Stimulated activated CD4-positive, alpha-beta T cell treated with anti-CD3 and anti-CD28 coated beads, Interleukin-4, amount 100 ng/mL, for 48 hours (primary cell): ENCODE measurements at regions not wholly inside any gene's neighbourhood (a gene's known extent, or its start where the extent isn't known, plus 50 kb on each side); places are given as distances from the start of the nearest gene placed in this dataset.

Experiments used
- DNase-seq, 2 donors: peaks; one replicate each; pipeline ENCODE4 v3.0.0-alpha.2; 2020; ENCODE audit warnings: low read depth in 2 of 2

DNA sequence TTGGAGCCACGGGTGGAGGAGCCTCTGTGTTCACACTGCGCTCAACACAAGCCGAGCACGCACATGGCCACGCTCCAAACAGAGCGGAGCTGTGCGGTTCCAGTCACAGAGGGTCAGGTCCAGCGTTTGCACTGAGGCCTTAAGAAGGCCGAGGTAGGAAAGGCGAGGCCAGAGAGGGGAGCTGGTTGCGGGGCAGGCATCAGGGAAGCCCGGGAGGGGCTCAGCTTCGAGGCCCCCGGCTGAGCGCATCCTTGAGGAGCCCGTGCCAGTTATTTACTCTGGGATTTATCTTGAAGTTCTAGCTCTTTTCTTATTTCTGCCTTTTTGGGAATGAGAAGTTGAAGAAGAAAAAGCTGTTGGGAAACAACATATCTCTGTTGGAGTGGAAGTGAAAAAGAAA, 140.8 kb downstream of the IRX1 start:
- no peak for DNase-seq

GRCh38 chr5:3736926-3737325, 141.3 kb downstream of the IRX1 start:
- DNase-seq = no peak

- no peak for DNase-seq
Observed at GRCh38 chr5:3738919-3739318, 143.3 kb downstream of the IRX1 start.

- no peak for DNase-seq
Observed at GRCh38 chr5:3740546-3741373, 145.1 kb downstream of the IRX1 start.

- DNase-seq = no peak
Observed at GRCh38 chr5:3741374-3741770, 145.7 kb downstream of the IRX1 start.

- DNase-seq = no peak
Observed at GRCh38 chr5:3742750-3743149, 147.1 kb downstream of the IRX1 start.

DNA sequence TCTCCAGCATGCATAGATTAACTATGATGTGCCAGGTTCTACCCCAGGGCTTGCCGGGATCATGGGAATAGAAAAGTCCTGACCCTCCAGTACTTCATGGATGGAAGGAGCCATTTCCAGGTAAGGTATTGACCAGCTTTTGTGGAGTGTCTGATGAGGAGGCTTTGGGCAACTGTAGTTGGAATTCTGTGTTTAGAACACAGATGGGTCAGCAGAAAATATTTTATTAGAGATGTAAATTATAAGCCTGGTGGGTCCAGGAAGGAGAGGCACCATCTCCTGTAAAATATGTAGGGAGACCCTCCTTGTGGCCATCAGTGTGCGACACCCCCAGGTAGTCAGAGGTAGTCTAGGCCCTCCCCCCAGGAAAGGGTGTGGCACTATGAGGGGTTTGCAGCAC, 156.2 kb downstream of the IRX1 start:
- DNase-seq = no peak

DNA sequence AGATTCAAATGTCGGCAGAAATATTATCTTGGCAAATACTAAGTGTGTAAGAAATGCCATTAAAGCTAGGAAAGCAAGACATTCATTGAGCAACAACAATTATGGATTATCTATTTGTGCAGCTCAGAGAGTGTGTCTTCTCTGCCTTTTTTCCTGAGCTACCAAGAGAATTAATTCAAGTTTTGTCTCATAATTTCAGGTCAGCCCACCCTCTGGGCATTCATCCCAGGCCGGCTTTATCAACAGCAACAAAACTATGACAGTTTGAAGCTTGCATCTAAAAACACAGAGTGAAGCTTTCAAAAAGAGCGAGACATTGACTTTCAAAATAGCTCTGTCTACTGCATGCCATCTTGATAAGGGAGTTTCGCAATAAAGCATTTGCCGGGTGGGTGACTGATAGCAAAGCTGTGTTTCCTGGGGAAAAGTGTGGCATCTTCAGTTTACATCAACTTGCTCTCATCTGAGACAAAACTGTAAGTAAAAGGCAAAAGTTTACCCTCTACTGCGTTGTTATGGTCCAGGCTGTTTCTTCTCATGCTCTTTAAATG, 182.4 kb downstream of the IRX1 start:
- DNase-seq = no peak

GRCh38 chr5:3778945-3779344, 183.3 kb downstream of the IRX1 start:
- no peak for DNase-seq

GRCh38 chr5:3780278-3780677, 184.6 kb downstream of the IRX1 start:
- DNase-seq = no peak

GRCh38 chr5:3780907-3781306, 185.3 kb downstream of the IRX1 start:
- no peak for DNase-seq

GRCh38 chr5:3784854-3785253, 189.2 kb downstream of the IRX1 start:
- no peak for DNase-seq

DNA sequence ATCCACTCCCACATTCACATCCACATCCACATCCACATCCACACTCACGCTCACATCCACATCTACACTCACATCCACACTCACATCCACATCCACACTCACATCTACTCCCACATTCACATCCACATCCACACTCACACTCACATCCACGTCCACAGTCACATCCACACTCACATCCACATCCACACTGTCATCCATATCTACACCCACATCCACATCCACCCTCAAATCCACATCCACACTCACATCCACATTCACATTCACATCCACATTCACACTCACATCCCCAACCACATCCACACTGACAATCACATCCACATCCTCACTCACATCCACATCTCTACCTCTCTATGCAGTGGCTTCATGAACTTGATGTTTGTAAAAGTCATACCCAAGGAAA, 190.5 kb downstream of the IRX1 start:
- no peak for DNase-seq

DNA sequence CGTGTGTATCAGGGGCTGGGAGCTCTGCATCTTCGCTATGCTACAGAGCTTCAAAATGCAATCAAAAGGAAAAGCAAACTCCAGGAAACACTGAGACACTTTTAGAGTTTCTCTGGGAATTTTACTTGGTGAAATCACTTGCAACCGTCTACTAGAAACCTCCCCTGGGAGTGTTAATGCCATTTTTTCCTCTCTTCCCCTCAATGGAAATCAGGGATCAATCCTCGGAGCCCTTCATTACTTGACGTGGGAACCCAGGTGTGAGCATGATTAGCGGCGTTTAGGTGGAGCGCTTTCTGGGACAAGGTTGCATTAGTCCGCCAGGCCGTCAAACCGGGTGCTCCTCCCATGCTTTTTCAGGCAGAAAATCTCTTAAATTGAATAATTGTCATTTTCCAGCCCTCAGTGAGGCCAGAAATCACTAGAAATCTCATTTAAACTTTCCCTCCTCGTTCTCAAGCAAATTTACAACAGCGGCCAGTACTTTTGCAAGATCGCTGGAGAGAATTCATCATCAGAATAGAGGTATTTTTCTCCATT, 191.3 kb downstream of the IRX1 start:
- no peak for DNase-seq

DNA sequence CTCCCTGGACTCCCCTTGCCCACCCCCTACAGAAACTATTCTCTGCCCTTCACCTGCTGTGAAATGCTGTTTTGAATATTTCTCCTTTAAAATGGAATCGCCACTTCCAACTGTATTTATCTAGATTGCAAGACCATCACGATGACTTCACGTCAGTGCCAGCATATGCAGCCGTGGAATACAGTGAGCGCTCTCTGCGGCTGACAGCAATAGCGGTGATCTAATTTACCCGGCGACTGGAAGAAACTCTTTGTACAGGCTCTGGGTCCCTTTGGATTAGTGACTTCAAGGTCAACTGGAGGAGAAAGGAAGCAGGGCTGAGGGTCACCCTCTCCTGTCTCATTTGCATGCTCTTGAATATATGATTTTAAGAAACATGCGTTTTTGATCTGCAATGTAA, 192.0 kb downstream of the IRX1 start:
- no peak for DNase-seq

DNA sequence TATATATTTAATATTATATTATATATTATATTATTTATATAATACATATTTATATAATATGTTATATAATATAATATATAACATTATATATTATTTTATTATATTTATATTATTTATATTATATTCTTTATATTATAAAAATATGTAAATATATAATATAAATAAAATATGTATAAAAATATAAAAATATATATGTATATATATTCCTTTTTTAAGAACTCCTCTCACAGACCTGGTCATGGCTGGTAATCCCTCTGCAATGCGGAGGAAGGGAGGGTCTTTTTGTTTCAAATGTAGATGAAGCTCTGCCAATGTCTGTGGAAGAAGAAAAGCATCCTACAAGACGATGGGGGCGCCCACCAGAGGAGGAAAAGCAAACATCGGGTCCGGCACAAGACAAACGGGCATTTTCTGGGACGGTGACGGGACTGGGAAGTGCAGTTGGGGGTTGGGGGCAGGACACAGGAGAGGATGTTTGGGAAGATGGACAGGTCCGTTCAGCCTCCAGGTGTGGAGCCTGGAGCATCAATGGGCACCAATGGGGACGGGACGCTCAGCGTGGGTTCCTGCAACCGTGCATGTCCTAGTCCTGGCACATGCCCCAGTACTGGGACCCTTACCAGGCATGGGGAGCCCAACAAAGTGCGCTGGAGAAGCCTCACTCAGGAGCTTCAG, 194.0 kb downstream of the IRX1 start:
- DNase-seq = no peak

DNA sequence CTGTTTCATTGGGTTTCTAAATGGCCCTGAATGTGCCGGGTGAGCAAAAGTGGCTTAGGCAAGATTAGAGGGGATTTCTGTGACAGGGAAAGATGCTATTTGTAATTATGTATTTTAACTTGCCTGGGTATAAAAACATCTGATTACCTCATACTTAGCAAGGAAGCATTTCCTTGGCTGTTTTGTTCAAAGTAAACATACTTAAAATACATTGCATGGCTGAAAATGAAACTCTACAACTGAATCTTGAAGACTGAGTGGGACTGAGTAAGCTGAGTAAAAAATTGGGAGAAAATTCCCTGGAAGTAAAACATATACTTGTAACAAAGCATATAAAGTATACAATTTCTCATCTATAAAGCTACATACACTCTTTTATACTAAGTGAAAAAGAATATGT, 197.5 kb downstream of the IRX1 start:
- no peak for DNase-seq

DNA sequence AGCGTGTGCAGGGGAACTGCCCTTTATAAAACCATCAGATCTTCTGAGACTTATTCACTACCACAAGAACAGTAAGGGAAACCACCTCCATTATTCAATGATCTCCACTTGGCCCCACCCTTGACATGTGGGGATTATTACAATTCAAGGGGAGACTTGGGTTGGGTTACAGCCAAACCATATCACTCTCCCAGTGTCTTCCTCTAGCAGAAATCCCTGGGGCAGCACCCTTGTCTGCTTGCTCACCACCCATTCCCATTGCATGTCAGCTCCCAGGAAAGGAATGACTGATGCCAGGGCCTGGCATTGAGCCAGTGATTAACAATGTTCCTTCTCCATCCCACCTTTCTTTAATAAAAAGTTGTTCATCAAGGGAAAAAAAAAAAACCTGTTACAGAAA, 199.0 kb downstream of the IRX1 start:
- DNase-seq = no peak

DNA sequence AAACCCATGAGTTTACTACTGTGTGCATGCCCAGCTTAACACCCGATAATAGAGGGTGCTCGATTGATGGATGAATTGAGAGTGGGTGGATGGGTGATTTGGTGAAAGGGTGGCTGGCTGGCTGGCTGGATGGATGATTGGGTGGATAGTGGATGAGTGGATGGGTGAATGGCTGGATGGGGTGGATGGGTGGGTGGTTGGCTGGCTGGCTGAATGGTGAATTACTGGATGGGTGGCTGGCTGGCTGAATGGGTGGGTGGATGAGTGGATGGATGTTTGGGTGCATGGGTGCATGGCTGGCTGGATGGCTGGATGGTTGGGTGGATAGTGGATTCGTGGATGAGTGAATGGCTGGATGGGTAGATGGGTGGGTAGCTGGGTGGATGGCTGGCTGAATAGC, 201.1 kb downstream of the IRX1 start:
- no peak for DNase-seq

GRCh38 chr5:3801967-3802366, 206.3 kb downstream of the IRX1 start:
- no peak for DNase-seq

DNA sequence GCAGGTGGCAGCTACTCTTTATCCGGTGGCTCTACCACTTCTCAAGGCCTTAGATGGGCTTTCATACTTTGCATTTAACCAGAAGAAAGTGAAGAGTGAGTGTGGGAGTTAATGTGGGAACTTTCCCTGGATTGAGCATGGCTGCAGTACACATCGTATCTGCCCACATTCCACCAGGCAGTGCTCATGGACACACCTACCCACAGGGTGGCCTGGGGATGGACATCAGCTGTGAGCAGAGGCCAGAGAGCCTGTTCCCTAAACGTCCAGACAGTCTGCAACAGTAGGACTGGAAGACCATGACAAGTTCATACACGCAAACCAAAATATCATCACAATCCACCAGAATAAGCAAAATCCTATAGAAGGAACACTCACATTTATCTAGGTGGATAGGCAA, 213.8 kb downstream of the IRX1 start:
- no peak for DNase-seq

DNA sequence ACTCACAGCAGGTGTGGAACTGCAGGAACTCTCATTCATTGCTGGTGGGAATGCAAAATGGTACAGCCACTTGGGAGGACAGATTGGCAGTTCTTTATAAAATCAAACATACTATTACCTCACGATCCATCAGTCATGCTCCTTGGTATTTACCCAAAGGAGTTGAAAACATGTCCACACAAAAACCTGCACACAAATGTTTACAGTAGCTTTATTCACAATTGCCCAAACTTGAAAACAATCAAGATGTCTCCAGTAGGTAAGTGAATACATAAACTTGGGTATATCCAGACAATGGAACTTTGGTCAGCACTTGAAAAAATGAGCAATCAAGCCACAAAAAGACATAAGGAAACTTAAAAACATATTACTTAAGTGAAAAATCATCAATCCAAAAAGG, 215.5 kb downstream of the IRX1 start:
- no peak for DNase-seq

DNA sequence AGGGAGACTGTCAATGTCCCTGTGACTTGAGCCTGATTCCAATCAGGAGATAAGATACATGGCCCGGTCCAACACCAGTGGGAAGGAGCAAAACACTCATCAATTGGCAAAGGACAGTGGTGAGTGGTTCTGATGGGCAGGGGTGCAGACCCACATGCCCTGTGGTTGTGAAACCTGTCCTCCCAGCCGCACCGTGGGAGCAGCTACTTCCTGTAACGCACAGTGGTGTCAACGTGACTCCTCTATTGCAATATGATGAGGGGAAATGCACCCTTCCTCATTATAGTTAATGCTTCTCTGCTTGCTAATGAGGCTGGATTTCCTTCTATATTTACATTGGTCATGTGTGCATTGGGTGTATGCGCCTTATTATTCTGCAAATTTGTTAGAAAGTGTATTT, 223.0 kb downstream of the IRX1 start:
- no peak for DNase-seq
